GM12801 (cell line): ENCODE measurements at regions not wholly inside any gene's neighbourhood (a gene's known extent, or its start where the extent isn't known, plus 50 kb on each side); places are given as distances from the start of the nearest gene placed in this dataset.

Source experiments
- TF ChIP-seq, protein P1 (sequence below): IDR thresholded peaks from one replicate; pipeline ENCODE4 v1.5.1; 2011; ENCODE audit warnings: control low read depth; ENCODE audit not compliant: insufficient read length; ENCODE audit errors: extremely low read depth

DNA sequence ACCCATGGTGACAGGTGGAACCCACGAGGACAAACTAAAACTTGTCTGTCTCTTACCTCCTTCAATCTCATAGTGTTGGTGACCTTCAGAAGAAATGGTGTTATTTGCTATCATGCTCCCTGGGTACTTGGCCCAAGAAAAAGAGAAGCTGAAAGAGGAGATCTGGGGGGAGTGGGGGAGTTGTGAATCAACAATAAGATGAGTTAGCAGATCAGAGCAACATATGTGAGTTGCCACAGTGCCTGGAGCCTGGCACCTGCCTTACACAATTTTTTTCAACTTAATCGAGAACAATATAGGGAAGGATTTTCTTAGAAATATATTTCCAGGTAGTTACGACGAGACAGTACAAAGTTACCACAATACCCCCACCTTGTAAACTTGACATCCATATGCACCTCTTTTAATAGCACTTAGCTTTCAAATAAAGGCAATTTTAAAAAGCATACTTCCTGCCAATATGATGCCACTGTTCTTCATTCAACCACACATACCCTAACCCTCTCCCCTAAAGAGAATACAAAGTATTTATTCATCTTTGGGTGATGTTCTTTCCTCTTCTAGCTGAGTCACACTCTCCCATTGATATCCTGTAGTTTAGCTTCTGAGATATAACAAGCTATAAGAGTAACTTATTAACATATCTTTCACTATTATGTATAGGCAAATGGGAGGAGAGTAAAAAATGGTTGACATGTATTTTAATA, 424.1 kb upstream of the OR4E1 start:
- TF ChIP-seq, protein P1, sequence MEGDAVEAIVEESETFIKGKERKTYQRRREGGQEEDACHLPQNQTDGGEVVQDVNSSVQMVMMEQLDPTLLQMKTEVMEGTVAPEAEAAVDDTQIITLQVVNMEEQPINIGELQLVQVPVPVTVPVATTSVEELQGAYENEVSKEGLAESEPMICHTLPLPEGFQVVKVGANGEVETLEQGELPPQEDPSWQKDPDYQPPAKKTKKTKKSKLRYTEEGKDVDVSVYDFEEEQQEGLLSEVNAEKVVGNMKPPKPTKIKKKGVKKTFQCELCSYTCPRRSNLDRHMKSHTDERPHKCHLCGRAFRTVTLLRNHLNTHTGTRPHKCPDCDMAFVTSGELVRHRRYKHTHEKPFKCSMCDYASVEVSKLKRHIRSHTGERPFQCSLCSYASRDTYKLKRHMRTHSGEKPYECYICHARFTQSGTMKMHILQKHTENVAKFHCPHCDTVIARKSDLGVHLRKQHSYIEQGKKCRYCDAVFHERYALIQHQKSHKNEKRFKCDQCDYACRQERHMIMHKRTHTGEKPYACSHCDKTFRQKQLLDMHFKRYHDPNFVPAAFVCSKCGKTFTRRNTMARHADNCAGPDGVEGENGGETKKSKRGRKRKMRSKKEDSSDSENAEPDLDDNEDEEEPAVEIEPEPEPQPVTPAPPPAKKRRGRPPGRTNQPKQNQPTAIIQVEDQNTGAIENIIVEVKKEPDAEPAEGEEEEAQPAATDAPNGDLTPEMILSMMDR, result no peak

DNA sequence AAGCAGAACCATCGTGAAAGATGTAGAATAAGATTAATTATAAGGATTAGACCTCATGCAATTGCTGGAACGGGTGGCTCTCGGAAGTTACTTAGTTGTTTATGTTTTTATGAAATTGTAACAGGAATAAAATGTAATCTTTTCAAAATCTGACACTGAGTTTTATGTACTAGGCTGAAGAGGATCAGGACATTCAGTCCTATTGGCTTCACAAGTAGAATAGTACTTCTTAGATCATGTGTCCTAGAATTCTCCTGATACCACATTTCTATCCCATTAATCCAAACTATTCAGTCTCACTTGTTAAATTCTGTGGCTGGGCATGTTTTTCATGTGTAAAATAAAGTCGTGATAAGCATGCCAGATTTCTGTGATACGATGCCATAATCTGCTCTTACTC, 423.5 kb upstream of the OR4E1 start:
- TF ChIP-seq, protein P1, result no peak

DNA sequence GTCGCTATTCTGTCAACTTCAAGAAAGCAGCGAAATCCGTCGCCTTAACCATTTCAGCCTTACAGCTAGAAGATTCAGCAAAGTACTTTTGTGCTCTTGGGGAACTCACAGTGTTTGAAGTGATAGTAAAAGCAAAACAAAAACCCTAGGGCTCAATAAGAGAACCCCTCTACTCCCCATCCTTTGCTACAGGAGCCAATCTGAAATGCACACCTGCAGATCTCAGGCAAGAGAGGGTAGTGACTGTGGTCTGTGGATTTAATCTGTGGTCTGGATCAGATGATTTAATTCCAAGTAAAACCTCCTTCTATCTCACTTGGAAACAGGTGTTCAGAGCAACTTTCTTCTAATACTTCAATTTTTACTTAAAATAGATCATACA, 422.9 kb upstream of the OR4E1 start:
- TF ChIP-seq, protein P1, result no peak

DNA sequence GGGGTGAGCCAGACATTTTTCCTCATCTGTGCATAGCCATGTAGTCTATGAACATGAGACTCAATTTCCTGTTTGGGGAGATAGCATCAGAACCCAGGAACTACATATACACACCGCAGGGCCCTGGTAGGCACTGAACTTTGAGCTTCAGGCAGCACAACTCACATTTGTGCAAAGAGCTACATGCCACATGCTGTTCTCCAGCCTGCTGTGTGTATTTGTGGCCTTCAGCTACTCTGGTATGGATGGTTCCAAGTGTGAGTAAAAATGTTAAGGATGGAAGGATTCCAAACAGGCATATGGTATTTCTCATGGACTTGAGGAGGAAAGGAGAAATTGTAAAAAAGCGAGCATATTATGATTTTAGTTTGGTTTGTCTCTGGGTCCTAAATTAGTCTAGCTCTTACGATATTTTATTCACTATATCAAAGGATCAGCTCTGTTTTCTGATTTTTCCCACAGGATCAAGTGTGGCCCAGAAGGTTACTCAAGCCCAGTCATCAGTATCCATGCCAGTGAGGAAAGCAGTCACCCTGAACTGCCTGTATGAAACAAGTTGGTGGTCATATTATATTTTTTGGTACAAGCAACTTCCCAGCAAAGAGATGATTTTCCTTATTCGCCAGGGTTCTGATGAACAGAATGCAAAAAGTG, 422.4 kb upstream of the OR4E1 start:
- TF ChIP-seq, protein P1, result no peak

DNA sequence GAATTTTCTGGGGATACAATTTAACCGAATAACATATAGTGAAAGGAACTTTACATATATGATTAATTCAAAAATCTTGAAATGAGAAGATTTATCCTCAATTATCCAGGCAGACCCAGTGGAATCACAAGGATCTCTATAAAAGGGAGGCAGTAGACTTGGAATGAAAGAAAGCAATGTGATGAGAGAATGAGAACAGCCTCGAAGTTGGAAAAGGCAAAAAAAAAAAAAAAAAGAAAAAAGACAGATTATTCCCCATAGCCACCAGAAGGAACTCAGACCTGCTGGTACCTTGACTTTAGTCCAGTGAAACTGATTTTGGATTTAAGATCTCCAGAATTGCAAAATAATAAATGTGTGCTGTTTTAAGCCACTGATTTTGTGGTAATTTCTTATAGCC, 416.3 kb upstream of the OR4E1 start:
- TF ChIP-seq, protein P1, result no peak

DNA sequence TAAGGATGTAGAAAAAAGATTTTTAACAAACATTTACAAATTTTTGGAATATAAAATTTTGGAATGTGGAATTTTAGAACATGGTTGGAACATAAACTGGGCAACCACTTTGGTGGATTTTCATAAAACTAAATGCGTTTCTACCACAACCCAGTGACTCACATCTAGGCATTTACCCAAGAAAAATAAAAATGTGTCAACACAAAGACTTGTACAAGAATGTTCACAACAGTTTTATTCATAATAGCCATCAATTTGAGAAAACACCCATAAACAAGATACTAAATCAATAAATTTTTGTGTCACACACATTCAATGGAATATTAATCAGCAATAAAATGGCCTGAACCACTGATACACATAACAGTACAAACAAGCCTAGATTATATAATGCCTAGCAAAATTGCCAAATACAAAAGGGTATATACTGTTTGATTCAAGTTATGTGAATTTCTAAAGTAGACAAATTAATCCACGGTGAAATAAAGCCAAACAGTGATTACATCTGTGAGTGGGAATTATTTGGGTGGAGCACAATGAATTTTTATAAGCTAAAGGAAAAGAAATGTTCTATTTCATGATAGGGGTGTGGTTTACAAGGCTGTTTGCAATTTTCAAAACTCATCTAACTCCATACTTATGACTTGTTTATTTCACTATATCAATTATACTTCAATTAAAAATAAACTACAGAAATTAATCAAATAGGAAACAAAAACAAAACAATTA, 415.2 kb upstream of the OR4E1 start:
- TF ChIP-seq, protein P1, result no peak

DNA sequence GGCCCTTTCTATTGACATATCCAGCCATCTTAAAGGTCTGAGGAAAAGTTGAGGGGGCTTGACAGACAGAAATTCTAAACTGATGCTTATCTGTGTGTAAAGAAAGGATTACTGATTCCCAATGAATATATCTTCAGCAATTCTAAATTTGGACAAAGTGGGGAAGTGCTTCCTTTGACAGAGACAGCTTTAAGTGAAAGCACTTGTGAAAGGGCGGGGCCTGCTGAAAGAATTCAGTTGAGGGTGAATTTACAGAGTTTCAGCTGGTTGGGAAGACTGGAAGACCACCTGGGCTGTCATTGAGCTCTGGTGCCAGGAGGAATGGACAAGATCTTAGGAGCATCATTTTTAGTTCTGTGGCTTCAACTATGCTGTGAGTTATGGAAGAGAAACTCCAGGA, 412.5 kb upstream of the OR4E1 start:
- TF ChIP-seq, protein P1, result no peak
